K562 (cell line): ENCODE measurements at regions not wholly inside any gene's neighbourhood (a gene's known extent, or its start where the extent isn't known, plus 50 kb on each side); places are given as distances from the start of the nearest gene placed in this dataset.

ENCODE experiments used
- CREBBP ChIP-seq: IDR thresholded peaks from one replicate; pipeline ENCODE4 v1.6.1; 2012; ENCODE audit warnings: low read depth, mild to moderate bottlenecking, control low read depth, inconsistent platforms, low read length
- EHMT2 ChIP-seq: fragments of 450-650 bp; IDR thresholded peaks from 2 replicates; pipeline ENCODE4 v1.6.1; 2018; ENCODE audit warnings: antibody characterized with exemption
- GABPA ChIP-seq: fragments of 200-800 bp; sonication (Bioruptor generic); conservative IDR thresholded peaks from 2 replicates; pipeline ENCODE4 v1.6.1; 2016; ENCODE audit warnings: low read depth, missing genetic modification characterization, missing compliant biosample characterization
- HIVEP1 ChIP-seq: fragments of 250-450 bp; sonication (Bioruptor Pico); IDR thresholded peaks from 2 replicates; pipeline ENCODE4 v1.4.0; 2020; ENCODE audit warnings: mild to moderate bottlenecking
- KDM1A ChIP-seq, 2 experiments: fragments of 450-650 bp; IDR thresholded peaks; 2 replicates each; pipeline ENCODE4 v1.6.1; 2016; ENCODE audit warnings: mild to moderate bottlenecking in 2 of 2
- MCM7 ChIP-seq, 2 experiments: fragments of 450-650 bp; IDR thresholded peaks; 2 replicates each; pipeline ENCODE4 v1.6.1; 2016 to 2018
- SIN3A ChIP-seq, 2 experiments: fragments of 150-350 bp in 1 of 2; IDR thresholded peaks; 2 replicates each; pipeline ENCODE4 v1.6.1; 2011 to 2016; ENCODE audit warnings: borderline replicate concordance in 2 of 2, low read depth in 2 of 2, low read length in 2 of 2, mild to moderate bottlenecking in 2 of 2, moderate library complexity in 2 of 2; ENCODE audit not compliant: control insufficient read depth in 1 of 2
- SIX5 ChIP-seq, 2 experiments: IDR thresholded peaks; 2 replicates each; pipeline ENCODE4 v1.6.1; 2011; ENCODE audit warnings: low read length in 2 of 2, borderline replicate concordance in 1 of 2, low read depth in 1 of 2, mild to moderate bottlenecking in 1 of 2, moderate library complexity in 1 of 2; ENCODE audit not compliant: insufficient read depth in 1 of 2
- WHSC1 ChIP-seq: IDR thresholded peaks from one replicate; pipeline ENCODE4 v1.6.1; 2012; ENCODE audit warnings: low read length, control low read depth, inconsistent platforms
- ZNF133 ChIP-seq: fragments of 250-450 bp; sonication (Bioruptor Pico); IDR thresholded peaks from 2 replicates; pipeline ENCODE4 v1.4.0; 2020; ENCODE audit warnings: mild to moderate bottlenecking
- TF ChIP-seq, protein P1 (sequence below), 3 experiments: IDR thresholded peaks in 2 of 3; conservative IDR thresholded peaks in 1 of 3; 2 replicates each; pipeline ENCODE4 v1.5.1; 2011 to 2012; ENCODE audit warnings: low read length in 3 of 3, mild to moderate bottlenecking in 3 of 3, control low read depth in 2 of 3, improper control_type of control experiment in 1 of 3, inconsistent platforms in 1 of 3, low read depth in 1 of 3, mixed read lengths in 1 of 3, moderate library complexity in 1 of 3; ENCODE audit not compliant: insufficient read depth in 2 of 3
- TF ChIP-seq, protein P2 (sequence below): fragments of 450-650 bp; IDR thresholded peaks from 2 replicates; pipeline ENCODE4 v1.6.1; 2016; ENCODE audit warnings: antibody characterized with exemption
- TF ChIP-seq, protein P3 (sequence below): sonication (generic); formaldehyde crosslinking; IDR thresholded peaks from 2 replicates; pipeline ENCODE4 v1.8.1; 2023; ENCODE audit warnings: missing genetic modification reagents, mild to moderate bottlenecking, borderline replicate concordance
- TF ChIP-seq, protein P4 (sequence below): sonication (generic); formaldehyde crosslinking; IDR thresholded peaks from 2 replicates; pipeline ENCODE4 v1.8.1; 2023; ENCODE audit warnings: mild to moderate bottlenecking, missing genetic modification reagents

DNA sequence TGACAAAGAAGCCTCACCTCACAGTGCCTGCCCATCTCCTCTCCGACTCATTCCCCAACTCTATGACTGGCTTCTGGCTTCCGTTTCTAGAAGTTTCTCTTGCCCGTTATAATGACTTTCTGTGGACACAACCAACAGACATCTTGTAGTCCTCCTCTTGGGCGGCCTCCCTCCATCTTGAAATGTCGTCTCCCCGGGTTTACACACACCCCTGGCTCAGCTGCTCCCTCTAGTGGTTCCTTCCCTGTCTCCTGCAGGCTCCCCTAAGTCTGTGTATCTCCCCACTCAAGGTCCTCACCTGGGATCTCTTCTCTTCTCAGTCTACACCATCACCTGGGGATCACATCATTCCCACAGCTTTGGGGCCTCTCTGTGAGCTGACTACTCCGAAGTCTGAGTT, 123.4 kb upstream of the NEBL start (continued):
- TF ChIP-seq, protein P1, sequence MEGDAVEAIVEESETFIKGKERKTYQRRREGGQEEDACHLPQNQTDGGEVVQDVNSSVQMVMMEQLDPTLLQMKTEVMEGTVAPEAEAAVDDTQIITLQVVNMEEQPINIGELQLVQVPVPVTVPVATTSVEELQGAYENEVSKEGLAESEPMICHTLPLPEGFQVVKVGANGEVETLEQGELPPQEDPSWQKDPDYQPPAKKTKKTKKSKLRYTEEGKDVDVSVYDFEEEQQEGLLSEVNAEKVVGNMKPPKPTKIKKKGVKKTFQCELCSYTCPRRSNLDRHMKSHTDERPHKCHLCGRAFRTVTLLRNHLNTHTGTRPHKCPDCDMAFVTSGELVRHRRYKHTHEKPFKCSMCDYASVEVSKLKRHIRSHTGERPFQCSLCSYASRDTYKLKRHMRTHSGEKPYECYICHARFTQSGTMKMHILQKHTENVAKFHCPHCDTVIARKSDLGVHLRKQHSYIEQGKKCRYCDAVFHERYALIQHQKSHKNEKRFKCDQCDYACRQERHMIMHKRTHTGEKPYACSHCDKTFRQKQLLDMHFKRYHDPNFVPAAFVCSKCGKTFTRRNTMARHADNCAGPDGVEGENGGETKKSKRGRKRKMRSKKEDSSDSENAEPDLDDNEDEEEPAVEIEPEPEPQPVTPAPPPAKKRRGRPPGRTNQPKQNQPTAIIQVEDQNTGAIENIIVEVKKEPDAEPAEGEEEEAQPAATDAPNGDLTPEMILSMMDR (IDR thresholded peaks at IDR 0.05 in 2 of 3, conservative IDR thresholded peaks at IDR 0.05 in 1 of 3; ENCODE audit: insufficient read depth in 2 of 3, low read depth in 1 of 3, low read length in 3 of 3), result peak; percentile 76 to 90 (median 81)
- TF ChIP-seq CREBBP (no peak), SIN3A (IDR thresholded peaks at IDR 0.05; ENCODE audit: borderline replicate concordance in 2 of 2, control insufficient read depth in 1 of 2, low read depth in 2 of 2, low read length in 2 of 2) (no peak), GABPA (tag) (no peak), HIVEP1 (no peak), MCM7 (IDR thresholded peaks at IDR 0.05) (no peak), EHMT2 (peak; percentile 93), ZNF133 (CRISPR knock-in tag) (no peak), SIX5 (IDR thresholded peaks at IDR 0.05; ENCODE audit: borderline replicate concordance in 1 of 2, insufficient read depth in 1 of 2, low read depth in 1 of 2, low read length in 2 of 2) (no peak), WHSC1 (no peak), KDM1A (IDR thresholded peaks at IDR 0.05) (no peak)
- TF ChIP-seq, protein P2, sequence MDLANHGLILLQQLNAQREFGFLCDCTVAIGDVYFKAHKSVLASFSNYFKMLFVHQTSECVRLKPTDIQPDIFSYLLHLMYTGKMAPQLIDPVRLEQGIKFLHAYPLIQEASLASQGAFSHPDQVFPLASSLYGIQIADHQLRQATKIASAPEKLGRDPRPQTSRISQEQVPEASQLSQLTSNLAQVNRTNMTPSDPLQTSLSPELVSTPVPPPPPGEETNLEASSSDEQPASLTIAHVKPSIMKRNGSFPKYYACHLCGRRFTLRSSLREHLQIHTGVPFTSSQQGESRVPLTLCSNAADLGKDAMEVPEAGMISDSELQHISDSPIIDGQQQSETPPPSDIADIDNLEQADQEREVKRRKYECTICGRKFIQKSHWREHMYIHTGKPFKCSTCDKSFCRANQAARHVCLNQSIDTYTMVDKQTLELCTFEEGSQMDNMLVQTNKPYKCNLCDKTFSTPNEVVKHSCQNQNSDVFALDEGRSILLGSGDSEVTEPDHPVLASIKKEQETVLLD, result no peak
- TF ChIP-seq, protein P3, sequence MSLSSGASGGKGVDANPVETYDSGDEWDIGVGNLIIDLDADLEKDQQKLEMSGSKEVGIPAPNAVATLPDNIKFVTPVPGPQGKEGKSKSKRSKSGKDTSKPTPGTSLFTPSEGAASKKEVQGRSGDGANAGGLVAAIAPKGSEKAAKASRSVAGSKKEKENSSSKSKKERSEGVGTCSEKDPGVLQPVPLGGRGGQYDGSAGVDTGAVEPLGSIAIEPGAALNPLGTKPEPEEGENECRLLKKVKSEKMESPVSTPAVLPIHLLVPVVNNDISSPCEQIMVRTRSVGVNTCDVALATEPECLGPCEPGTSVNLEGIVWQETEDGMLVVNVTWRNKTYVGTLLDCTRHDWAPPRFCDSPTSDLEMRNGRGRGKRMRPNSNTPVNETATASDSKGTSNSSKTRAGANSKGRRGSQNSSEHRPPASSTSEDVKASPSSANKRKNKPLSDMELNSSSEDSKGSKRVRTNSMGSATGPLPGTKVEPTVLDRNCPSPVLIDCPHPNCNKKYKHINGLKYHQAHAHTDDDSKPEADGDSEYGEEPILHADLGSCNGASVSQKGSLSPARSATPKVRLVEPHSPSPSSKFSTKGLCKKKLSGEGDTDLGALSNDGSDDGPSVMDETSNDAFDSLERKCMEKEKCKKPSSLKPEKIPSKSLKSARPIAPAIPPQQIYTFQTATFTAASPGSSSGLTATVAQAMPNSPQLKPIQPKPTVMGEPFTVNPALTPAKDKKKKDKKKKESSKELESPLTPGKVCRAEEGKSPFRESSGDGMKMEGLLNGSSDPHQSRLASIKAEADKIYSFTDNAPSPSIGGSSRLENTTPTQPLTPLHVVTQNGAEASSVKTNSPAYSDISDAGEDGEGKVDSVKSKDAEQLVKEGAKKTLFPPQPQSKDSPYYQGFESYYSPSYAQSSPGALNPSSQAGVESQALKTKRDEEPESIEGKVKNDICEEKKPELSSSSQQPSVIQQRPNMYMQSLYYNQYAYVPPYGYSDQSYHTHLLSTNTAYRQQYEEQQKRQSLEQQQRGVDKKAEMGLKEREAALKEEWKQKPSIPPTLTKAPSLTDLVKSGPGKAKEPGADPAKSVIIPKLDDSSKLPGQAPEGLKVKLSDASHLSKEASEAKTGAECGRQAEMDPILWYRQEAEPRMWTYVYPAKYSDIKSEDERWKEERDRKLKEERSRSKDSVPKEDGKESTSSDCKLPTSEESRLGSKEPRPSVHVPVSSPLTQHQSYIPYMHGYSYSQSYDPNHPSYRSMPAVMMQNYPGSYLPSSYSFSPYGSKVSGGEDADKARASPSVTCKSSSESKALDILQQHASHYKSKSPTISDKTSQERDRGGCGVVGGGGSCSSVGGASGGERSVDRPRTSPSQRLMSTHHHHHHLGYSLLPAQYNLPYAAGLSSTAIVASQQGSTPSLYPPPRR (CRISPR knock-in tag), result no peak
- TF ChIP-seq, protein P4, sequence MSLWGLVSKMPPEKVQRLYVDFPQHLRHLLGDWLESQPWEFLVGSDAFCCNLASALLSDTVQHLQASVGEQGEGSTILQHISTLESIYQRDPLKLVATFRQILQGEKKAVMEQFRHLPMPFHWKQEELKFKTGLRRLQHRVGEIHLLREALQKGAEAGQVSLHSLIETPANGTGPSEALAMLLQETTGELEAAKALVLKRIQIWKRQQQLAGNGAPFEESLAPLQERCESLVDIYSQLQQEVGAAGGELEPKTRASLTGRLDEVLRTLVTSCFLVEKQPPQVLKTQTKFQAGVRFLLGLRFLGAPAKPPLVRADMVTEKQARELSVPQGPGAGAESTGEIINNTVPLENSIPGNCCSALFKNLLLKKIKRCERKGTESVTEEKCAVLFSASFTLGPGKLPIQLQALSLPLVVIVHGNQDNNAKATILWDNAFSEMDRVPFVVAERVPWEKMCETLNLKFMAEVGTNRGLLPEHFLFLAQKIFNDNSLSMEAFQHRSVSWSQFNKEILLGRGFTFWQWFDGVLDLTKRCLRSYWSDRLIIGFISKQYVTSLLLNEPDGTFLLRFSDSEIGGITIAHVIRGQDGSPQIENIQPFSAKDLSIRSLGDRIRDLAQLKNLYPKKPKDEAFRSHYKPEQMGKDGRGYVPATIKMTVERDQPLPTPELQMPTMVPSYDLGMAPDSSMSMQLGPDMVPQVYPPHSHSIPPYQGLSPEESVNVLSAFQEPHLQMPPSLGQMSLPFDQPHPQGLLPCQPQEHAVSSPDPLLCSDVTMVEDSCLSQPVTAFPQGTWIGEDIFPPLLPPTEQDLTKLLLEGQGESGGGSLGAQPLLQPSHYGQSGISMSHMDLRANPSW, result no peak
